HuH-7 (cell line): ENCODE measurements at regions not wholly inside any gene's neighbourhood (a gene's known extent, or its start where the extent isn't known, plus 50 kb on each side); places are given as distances from the start of the nearest gene placed in this dataset.

Experiments used
- DNase-seq: peaks from one replicate; pipeline ENCODE4 v3.0.0; 2011; ENCODE audit warnings: low spot score

DNA sequence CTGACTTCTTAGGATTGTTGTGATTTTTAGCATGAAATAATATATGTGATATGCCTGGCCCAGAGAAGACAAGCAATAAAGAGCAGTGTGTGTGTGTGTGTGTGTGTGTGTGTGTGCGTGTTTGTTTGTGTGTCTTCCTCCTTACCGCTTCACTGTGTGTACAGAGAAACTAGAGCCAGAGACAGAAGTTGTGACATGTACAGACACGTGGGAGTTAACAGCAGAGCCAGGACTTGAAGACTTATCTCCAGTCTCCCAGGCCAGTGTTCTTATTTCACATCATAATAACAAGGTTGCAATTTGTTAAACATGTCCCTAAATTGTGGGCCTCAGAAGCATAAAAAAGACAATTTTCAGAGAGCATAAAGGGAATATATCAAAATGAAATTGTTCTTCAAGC lies 192.0 kb upstream of the JUN start:
- DNase-seq, result no peak

DNA sequence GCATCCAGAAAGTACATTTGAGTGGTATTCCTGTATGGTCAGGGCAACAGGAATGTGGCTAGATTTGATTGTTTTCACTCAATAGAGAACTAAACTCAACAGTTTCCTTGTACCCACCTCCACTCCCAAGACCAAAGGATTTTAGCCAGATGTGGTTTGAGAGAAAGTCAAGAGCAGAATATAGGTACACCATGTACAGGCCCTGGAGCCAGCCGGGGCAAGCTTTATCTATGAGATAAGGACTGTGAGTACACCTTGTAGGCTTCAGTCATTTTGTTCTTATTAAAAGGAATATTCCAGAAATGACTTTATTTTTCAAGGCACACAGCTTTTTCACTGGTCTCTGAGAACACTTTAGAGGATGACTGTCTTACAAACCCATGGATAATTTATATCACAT lies 192.4 kb upstream of the JUN start:
- no peak for DNase-seq

- no peak for DNase-seq
Observed at GRCh38 chr1:58977598-58977997, 193.8 kb upstream of the JUN start.

- DNase-seq, result no peak
Observed at GRCh38 chr1:58978096-58978495, 194.2 kb upstream of the JUN start.

DNA sequence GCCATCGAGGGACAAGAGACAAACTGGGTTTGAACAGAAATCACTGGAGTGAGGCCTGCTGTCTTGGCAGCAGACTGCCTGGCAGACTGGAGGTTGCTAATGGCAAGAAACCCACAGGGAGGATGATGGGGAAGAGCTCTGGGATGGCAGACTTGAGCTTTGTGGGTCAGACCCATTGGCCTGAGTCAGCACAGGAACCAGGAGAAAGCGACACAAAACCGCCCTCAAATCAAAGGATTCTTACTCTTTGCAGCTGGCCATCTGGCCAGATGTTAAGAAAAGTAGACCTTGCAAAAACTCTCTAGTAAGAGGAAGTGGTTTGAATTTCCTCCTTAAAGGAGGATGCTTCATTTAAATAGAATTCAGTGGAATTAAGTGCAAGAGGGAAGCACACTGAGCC lies 195.2 kb upstream of the JUN start:
- DNase-seq, result no peak

- no peak for DNase-seq
Observed at GRCh38 chr1:58979677-58980076, 195.8 kb upstream of the JUN start.

DNA sequence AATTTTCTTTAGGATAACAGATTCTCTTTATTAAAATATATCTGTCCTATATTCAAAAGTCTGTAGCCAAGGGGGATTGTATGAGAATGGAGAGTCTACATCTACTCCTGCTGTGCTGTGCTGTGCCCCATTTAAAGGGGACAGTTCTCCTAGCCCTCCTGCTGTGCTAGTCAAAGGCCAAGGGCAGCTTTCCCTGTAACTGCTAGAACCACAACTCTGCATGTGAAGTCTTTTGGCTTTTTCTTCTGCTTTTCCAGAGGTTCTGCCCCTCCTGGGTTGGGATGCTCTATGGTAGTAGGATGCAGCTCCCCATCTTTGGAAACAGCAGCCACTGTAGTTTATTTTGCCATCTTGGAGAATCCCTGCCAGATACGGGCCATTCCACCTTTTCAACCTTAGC lies 197.5 kb upstream of the JUN start:
- no peak for DNase-seq

DNA sequence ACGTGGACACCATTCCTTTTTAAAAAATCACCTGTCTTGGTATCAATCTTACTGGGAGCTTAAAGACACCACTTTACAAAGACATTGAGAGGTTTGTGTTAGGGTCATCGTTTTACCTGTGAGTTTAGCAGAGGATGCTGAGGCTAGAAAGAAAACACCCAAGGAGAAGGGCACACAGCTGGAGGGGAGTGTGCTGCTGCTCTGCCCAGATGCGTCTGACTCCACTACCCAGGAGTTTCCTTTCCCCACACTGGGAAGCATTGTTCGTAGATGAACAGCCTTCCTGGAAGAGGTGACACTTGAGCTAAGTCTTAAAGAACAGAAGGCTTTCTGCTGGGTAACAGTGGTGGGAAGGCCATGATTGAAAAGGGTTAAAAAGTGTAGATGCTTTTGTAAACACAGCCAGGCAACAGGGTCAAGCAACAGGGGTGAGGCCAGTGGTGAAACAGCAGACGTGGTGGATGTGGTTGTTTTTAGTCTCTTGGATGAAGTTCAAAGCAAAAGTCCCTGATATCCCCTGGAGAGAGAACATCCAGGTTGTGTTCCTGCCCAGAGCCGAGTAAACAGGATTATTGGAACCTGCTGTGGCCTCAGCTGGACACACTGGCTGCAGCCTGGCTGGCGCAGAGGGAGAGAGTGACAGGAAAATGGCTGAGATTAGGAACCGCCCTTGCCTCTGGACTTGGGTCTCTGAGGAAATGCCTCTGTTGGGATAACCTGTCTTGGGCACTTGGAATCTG lies 198.6 kb upstream of the JUN start:
- peak; percentile 42 for DNase-seq

DNA sequence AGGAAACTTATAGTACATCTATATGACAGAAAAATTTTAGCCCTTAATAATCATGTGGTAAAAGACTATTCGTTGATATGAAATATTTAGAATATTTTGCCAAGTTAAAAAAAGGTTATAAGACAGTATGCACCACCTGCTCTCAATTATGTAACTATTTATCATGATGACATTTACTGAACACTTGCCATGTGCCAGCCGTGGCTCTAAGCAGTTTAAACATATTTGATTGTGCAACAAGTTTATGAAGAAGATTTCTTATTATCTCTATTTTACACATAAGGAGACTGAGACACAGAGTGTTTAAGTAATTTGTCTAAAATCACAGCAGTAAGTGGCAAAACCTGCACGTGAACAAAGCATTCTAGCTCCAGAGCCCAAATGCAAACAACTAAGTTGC lies 199.3 kb upstream of the JUN start:
- no peak for DNase-seq

DNA sequence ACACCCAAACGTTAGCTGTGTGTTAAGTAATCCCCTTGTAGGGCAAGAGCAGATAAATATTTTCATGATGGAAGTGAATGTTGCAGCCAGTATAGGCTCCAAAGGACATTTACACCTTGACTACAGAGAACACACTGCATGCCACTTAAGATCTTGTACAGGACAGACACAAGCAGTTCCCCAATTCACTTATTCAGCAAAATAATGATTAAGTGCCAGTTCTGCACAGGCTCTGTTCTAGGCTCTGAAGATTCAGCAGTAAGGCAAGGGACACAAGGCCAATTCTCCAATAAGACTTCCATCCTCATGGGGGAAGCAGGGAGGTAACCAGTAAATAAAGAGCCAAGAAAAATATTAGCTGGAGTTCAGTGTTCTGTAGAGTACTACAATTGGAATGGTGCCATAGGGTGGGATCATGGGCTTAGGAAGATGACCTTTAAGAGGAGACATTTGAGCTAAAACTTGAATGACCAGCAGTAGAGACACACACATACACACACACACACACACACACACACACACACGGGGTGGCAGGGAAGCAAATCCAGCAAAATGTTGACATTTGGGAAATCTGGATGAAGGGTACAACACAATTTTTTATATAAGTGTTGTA lies 199.9 kb upstream of the JUN start:
- no peak for DNase-seq

GRCh38 chr1:58986996-58987767 lies 203.3 kb upstream of the JUN start:
- no peak for DNase-seq

DNA sequence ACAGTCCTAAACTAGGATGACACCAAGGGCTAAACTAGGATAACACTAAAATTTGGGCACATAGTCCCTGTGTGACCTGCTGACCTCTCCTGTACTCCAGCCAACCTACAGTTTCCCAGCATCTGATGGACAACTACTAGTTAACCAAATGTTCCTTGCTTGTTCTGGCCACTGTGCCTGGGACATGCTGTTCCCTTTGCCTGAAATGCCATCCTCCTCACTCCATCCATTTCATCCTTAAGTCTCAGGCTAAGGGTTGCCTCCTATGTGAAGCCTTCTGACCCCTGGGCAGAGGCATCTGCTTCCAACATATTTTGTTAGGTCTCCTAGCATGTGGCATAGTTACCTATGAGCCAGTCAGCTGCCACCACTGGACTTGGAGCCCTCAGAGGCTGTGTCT lies 204.9 kb upstream of the JUN start:
- DNase-seq, result no peak

GRCh38 chr1:58989845-58990244 lies 206.0 kb upstream of the JUN start:
- DNase-seq, result no peak

DNA sequence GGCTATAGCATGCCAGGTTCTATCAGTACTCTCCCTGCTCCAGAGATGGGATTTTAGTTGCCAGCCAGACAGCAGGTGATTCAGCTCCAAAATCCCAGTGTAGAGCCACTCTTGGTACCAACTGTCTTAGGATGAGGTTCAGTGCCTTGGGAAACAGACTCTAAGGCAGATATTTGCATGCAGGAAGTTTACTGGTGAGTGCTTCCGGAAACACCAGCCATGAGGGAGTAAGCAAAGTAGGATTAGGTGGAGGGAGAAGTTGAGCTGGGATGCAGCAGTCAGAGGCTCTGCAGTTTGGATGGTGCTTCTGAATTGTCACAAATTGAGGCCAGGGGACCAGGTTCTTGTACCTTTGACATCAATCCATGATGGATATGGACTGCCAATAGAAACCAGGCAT lies 207.5 kb upstream of the JUN start:
- no peak for DNase-seq

- DNase-seq, result no peak
Observed at GRCh38 chr1:58992643-58993042, 208.8 kb upstream of the JUN start.

- no peak for DNase-seq
Observed at GRCh38 chr1:58993403-58993802, 209.6 kb upstream of the JUN start.

- DNase-seq, result no peak
Observed at GRCh38 chr1:58994664-58995063, 210.8 kb upstream of the JUN start.

GRCh38 chr1:58996341-58997059 lies 212.7 kb upstream of the JUN start:
- no peak for DNase-seq

- no peak for DNase-seq
Observed at GRCh38 chr1:58997060-58997411, 213.2 kb upstream of the JUN start.

- DNase-seq, result no peak
Observed at GRCh38 chr1:58997637-58998036, 213.8 kb upstream of the JUN start.

DNA sequence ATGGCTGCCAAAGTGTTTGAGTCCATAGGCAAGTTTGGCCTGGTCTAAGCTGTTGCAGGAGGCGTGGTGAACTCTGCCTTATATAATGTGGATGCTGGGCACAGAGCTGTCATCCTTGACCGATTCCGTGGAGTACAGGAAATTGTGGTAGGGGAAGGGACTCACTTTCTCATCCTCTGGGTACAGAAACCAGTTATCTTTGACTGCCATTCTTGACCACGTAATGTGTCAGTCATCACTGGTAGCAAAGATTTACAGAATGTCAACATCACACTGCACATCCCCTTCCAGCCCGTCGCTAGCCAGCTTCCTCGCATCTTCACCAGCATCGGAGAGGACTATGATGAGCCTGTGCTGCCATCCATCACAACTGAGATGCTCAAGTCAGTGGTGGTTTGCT lies 215.8 kb upstream of the JUN start:
- no peak for DNase-seq

DNA sequence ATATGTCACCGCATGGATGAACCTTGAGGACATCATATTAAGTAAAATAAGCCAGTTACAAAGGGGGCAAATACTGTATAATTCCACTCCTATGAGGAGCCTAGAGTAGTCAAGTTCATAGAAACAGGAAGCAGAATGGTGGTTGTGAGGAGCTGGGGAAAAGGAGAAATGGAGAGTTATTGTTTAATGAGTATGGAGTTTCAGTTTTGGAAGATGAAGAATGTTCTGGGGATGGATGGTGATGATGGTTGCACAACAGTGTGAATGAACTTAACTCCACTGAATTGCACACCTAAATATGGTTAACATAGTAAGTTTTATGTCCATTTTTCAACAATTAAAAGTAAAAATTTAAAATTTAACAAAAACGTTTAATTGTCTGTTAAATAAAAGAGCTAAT lies 220.9 kb upstream of the JUN start:
- no peak for DNase-seq
